Ovary (tissue), 3 donors: ENCODE measurements at regions not wholly inside any gene's neighbourhood (a gene's known extent, or its start where the extent isn't known, plus 50 kb on each side); places are given as distances from the start of the nearest gene placed in this dataset.

Experiments
- CTCF ChIP-seq, 3 donors: fragments of 450-650 bp in 2 of 3; fragments of 200-600 bp in 1 of 3; IDR thresholded peaks; one replicate each; pipeline versions ENCODE4 v1.5.1 to v1.8.0; 2016 to 2022; ENCODE audit warnings: antibody characterized with exemption in 3 of 3, mild to moderate bottlenecking in 1 of 3
- EP300 ChIP-seq: sonication (generic); formaldehyde crosslinking; IDR thresholded peaks from one replicate; pipeline ENCODE4 v1.6.1; 2017; ENCODE audit warnings: antibody characterized with exemption
- POLR2A ChIP-seq: fragments of 450-650 bp; IDR thresholded peaks from one replicate; pipeline ENCODE4 v1.6.1; 2017; ENCODE audit warnings: antibody characterized with exemption, mild to moderate bottlenecking, moderate library complexity
- donor health status: DM: no; HTN: no; CAD: no.

- TF ChIP-seq CTCF (IDR thresholded peaks at IDR 0.05) (no peak), POLR2A (no peak), EP300 (no peak)
Measured at GRCh38 chr10:52574697-52575096, 197.9 kb downstream of the MBL2 start.
